NCI-H748 (cell line): ENCODE measurements at regions not wholly inside any gene's neighbourhood (a gene's known extent, or its start where the extent isn't known, plus 50 kb on each side); places are given as distances from the start of the nearest gene placed in this dataset.
"Not testable (repeated sequence)": the region's sequence is repeated elsewhere in the genome, so short reads cannot be mapped to it uniquely, and the experiment has no call there.

Experiments
- DNase-seq: peaks from one replicate; lab custom pipeline; 2025; ENCODE audit not compliant: unreplicated experiment; lab: John Stamatoyannopoulos, UW

DNA sequence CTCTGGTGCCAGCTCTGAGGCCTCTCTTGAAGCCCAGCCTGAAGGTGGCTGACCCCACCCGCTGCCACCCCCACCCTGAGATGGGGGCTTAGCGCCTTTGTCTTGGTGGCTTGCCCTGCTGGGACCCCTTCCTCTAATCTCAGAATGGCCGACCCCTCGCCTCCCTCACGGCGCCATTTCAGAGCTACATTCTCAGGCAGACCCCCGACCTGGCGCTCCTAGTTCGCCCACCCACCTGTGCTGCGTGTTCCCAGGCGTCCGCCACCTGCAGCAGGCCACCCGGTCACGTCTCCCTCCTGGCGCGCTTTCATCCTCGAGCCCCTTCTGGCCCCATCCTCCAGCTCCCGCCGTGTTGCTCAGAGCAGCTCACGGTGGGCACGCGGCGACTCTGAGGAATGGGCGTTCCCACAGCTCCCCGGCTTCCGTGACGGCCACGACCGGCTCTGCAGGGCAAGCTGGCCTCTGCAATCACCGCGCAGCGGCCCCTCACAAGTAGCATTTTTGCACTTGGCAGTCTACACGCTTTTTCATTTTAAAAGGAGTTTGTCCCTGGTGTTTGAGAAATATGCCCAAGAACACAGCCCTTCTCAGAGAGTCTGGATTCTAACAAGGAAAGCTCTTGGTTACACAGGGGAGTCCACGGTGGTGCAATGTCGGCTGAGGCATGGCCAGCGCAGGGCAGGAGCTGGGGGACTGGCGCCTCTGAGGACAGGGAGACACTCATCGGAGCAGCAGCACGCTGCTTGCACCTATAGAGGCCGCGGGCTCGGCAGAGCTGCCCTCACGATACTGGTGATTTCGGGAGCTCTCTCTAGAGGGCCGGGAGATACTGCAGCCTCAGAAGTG is 105.7 kb upstream of the C14orf180 start:
- no peak for DNase-seq

DNA sequence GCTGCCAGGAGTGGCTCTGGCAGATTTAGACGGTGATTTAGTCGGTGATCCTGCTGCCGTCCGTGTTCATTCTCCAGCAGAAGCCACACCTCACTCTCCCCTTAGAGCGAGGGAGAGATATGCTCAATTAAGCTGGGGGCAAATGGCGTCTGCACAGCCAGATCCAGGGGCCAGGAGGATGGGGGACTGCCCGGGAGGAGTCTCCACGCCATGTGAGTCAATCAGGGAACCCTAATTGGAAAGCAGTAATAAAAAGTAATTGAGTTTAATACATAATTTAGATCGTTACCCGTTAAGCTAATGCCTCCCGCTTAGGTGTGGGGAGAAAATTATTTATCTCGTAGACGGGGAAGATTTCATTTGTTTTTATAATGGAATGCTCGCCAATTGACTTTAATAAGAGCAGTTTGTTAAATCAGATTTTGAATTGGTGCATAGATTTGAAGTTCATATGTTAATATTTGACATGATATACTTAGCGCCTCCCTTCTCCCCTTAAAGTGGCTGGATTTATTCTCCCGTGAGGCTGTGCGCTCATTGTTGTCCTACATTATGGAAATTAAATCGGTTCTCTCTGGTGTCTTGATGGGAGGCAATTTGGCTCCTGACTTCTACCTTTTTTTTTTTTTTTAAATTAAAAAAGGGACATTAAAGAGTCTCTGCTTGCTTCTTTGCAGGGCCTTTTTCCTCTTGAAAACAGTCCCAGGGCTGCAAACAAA is 104.9 kb upstream of the C14orf180 start:
- peak; percentile 43 for DNase-seq

DNA sequence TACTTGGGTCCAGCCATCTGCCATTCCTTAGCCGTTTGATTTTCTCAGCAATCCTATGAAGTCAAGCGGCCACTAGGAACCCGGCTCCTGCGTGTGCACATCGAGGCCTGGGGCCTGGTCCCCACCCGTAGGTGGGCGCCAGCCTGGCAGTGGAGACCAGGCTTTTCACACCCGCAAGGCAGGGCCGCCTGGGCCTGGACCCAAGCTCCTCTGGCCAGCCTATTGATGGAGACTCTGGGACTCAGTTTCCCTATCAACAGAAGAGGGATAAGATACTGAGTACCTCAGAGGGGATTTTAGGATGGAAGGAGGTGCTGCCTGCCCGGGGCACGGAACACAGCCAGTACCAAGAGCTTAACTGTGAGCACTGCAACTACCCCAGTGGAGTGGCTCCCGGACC is 104.3 kb upstream of the C14orf180 start:
- DNase-seq, result no peak

DNA sequence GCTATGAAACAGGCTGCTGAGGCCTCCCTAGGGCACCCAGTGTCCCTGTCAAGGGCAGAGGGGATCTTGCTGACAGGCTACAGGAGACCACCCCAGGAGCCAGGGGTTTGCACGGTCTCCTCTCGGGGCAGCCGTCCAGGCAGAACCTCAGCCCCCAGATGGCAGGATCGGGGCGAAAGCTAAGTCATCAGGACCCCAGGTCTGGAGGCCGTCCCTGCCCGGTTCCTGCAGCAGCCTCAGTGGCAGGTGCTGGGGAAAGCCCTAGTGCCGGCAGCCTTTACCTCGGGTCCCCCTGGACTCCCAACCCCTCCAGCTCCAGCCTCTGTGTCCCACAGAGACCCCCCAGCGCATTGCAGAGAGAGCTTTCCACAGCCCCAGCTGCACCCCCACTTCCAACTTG is 103.8 kb upstream of the C14orf180 start:
- no peak for DNase-seq

DNA sequence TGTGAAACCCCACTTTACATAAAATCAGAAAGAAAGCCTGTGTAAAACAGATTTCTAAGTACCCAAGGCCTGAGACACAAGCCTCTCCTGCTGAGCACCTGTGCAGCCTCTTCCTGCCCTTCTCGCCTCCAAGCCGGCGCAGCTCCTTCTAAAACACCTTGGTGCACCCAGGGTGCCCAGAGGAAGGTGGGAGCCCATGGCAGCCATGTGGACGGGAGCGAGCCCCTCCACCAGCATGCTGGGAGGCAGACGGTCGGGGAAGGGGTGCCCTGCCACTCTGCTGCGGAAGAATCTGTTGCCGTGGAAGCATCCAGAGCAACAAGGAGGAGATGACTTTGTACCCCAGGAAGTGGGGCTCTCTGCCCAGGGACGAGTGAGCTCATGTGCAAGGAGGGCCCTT is 103.1 kb upstream of the C14orf180 start:
- no peak for DNase-seq

DNA sequence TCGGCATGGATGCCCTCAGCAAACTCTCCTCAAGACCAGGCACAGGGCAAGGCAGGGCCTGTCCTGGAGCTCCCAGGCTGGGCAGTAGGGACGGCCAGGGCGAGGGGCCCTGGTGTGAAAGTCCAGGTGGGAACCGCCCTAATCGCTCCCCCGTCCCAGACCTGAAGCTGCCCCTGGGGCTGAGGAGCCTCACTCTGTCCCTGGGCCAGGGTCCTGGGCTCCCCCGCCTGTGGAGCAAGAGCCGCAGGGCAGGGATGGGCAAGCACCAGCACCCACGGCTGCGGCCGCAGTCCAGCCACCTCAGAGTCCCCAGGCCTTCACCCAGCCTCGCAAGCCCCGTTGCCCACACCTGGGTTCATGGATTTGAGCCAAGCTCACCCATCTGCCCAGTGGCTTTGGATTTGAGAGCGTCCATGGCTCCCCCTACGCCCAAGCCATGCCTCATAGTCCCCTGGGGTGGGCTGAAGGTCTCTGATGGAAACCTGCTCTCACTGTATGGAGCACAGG is 102.4 kb upstream of the C14orf180 start:
- DNase-seq, result no peak

DNA sequence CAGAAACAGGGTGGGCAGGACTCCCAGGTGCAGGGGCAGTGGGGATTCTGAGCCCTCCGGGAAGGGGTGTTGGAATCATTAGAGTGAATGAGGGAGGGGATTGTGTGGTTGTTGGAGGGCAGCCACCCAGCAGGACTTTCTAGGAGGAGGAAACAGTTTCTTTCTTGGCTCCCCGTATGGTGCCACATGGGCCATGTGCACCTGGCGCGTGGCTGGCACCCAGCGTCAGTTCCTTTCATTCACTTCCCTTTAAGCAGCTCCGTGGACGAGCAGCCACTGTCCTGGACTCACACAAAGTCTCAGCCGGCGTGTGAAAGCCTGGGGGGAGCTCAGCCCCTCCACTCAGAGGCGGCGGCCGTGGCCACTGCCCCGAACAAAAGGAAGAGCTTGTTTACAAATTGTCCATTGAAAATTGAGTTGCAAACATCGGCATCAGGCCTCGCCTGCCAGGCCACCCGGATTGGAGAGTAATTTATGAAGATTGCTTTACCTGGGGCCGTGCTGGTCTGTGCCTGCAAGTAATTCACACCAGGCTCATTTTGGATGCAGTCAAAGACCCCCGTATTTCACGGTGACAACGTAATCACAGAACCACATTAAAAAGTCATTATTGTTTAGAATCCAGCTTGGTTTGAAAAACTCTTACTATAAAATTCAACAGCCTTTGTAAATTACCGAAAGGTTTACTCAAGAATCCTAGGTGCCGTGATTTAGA is 101.7 kb upstream of the C14orf180 start:
- peak; percentile 78 for DNase-seq

DNA sequence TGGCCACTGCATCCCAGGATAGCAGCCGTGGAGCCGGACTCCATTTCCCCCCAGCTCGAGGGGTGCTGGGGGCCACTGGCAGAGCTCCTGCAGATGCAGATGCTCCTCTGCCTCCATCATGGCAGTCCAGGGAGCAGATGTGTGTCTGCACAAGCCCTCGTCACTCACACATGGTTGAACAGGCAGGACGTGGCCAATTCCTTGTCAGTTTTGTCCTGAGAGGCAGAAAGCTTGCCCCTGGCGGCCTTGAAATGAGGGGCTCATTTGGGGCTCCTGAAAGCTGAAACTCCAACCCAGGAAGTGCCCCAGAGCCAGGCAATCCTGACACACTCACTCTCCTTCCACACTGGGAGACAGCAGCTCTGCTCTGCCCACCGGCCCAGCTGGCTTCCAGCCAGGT is 100.9 kb upstream of the C14orf180 start:
- DNase-seq, result no peak

DNA sequence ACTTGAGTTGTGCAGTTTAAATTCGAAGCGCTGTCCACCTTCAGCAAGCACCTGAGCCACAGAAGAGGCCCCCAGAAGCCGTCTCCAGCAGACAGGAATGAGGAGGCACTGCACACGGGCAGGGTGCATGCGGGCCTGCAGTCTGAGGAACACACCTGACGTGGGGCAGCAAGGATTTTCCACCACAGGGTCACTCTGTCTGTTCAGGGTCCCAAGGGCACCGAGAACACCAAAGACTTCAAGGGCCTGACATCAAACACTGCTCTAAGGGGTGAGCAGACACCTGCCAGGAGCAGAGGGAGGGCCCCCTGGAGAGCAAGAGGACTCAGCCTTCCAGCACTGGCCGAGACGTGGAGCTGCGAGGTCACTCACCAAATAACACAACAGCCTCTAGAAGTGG is 99.7 kb upstream of the C14orf180 start:
- no peak for DNase-seq

DNA sequence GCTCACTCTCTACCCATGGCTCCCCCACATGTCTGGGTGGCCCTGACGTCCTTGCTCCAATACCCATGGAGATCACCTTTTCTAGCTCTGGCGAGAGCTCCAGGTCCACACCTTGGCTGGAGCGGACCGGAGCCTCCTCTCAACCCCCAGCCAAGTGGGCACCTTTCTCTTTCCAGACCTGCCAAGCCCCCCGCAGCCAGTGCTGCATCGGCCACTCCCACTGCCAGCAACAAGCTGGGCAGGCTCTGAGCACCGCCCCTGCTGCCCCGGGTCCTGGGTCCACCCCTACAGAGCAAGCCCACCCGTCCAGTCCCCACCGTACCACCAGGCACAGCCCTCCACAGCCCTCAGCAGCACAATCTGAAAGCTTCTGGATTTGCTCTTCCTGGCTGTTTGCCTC is 98.2 kb upstream of the C14orf180 start:
- DNase-seq, result no peak

DNA sequence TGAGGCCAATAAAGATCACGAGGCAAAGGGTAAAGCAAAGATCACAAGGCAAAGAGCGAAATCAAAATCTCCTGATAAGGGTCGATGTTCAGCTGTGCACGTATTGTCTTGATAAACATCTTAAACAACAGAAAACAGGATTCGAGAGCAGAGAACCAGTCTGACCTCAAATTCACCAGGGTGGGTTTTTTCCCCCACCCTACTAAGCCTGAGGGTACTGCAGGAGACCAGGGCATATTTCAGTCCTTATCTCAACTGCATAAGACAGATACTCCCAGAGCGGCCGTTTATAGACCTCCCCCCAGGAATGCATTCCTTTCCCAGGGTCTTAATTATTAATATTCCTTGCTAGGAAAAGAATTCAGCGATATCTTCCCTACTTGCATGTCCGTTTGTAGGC is 97.5 kb upstream of the C14orf180 start:
- DNase-seq, result not testable (repeated sequence)

DNA sequence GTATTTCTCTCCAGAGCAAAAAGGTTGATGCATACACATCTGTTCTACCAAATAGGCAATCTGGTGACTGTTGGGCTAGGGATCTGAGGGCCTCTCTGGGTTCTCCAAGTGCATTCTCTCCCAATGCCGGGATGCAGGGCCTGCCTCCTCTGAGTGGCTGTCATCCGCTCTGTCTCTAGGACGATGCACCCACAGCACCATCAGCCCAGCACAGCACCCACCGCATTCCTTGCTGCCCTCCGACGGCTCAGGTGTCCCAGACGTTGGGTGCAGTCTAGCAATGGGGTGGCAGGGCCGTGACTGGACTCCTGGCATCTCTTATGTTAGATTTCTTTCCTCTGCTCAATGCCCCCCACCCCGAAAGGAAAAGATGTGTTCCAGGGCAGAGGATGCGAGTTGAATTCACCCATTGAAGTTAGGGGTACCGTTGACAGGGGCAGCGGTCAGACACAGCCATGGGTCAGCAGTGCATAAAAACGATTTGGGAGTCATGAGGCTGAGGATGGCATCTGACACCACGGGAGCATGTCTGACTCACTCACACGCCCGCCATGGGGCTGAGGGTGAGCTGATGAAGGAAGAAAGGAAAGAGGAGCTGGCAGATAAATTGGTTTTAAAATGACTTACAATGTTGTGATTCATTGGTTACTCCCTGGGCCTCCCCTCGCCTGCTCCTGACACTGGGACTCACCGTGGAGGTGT is 93.2 kb upstream of the C14orf180 start:
- no peak for DNase-seq

DNA sequence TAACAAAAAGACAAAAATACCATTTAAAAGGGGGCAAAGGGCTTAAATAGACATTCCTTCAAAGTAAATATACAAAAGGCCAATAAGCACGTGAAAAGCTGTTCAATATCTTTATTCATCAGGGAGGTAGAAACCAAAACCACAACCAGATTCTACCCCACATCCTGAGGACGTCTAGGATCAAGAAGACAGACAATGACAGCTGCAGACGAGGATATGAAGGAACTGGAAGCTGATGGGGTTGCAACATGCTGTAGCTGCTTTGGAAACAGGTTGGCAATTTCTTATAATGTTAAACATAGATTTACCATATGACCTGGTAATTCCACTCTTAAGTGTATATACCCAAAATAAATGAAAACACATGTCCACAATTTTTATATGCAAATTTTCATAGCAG is 85.1 kb upstream of the C14orf180 start:
- DNase-seq, result no peak

DNA sequence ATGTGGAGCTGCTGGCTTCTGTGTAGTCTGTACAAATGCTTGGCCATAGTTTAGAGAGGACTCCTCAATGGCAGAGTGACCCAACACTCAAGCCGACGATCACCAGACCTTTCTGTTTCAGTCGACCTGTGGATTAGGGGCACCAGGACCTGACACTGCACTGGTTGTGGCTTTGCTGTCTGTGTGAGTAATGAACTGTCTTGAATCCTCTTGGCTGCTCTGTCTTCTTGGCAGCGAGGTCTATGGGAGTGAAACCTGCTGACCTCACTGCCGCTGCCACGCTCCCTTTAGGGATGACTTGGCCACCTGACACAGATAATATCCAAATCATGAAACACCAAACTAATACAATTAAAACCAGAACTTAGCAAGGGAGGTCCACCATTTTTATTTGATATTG is 83.5 kb upstream of the C14orf180 start:
- no peak for DNase-seq

DNA sequence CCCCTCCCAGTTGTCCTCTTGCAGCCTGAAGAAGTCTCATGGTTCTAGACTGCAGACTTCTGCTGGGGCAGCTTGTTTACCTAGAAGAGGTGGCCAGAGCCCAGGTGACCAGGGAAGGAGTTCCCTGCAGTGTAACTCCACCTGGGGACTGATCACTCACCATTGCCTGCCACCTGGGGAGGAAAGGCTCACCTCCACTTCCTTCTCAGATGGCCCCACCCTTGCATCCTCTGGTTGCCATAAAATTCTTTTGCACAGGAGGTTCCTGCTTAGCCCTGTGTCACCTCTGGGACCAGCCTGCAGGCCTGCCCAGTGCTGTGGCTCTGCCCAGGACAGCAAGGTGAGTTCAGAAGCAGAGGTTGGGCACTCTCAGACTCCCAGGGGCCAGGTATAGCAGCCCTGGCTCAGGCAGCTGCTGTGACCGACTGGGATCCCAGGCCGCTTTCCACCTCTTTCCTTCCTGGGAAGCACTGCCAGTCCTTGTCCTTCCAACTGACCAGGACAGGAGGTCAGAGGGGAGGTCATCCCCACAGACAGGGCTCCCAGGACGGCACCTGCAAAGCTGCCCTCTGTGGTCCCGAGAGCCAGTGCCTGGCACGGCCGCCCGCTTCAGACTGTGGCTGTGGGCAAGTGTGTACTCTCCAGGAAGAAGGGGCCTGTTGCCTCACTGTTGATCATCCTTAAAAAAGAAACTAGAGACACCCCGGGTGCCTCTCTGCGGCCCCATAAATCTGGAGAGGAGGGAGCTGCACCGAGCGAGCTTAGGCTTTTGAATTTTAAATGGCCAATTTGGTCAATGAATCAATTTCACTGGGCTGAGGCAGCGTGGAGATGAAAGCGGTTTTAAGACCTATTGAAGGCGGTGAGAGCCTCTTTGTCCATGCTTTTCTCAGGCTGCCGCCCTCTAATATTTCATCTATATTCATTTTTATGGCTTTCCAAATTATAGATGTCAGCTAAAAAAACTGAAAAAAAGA is 79.5 kb upstream of the C14orf180 start:
- DNase-seq, result no peak

DNA sequence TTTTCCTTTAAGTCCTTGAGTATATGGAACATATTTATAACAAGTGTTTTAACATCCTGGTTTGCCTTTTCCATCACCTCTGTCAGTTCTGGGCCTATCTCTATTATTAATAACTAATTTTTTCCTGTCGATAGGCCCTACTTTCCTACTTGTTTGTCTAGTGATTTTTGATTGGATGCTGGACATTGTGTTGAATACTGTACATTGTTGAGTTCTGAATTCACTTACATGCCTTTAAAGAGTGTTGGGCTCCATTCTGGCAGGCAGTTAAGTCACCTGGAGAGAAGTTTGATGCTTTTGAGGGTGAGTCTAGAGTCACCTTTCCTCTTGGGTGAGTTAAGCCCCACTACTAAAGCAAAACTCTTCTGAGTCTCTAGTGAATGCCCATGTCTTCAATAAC is 77.5 kb upstream of the C14orf180 start:
- no peak for DNase-seq

DNA sequence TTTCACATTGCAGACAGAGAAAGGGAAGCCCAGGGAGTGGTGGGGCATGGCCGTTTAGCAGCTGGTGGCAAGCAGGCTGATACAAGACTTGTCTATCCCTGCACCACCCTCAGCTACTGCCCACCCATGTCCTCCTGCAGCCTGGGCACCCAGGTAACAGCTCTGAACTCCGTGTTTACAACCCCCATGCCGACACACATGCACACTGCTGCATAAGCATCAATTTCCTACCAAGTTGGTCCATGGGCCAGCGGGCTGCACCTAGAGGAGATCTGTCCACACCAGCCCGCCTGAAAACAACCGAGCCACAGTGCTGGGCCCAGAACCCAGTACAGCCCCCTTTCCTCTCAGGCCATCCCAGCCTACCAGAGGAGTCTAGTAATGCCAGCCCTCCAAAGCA is 75.9 kb upstream of the C14orf180 start:
- no peak for DNase-seq

DNA sequence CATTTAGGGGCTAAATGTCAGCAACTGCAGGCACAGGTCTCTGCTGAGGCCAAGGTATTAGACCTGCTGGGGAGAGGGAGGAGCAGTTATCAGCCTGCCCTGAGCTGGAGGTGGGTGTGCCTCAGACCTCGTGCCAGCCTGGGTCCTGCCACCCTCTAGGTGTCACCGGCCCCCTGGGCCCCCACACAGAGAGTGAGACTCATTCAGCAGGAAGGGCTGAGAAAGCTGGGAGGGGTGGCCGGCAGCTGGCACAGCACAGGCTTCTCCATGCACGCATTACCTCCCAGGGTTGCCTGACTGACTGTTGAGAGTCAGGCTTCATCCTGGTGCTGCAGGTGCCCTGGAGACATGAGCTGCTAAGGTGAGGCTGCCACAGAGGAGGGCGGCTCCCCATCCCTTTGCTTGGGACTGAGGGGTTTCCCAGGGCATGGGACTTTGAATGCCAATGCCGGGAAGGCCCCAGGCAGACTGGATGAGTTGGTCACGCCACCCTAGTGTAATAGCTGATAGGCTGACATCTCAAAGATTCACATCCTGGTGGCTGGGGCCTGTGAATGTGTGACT is 75.3 kb upstream of the C14orf180 start:
- DNase-seq, result no peak
